Frontal cortex (tissue), 3 donors: ENCODE measurements at regions not wholly inside any gene's neighbourhood (a gene's known extent, or its start where the extent isn't known, plus 50 kb on each side); places are given as distances from the start of the nearest gene placed in this dataset.
"Not testable (repeated sequence)": the region's sequence is repeated elsewhere in the genome, so short reads cannot be mapped to it uniquely, and the experiment has no call there.

Experiments used
- DNase-seq, 2 donors: peaks; one replicate each; pipeline ENCODE4 v3.0.0; 2012; ENCODE audit warnings: low spot score in 2 of 2
- FAIRE-seq: peaks from 2 replicates; lab custom pipeline; 2012; peaks lifted over from hg19 to GRCh38; lab: Jason Lieb, UNC
- donor health status: control.
- donor health status: control.
- donor health status: control.

- no peak for FAIRE-seq
These were observed 173.7 kb downstream of the HNRNPD start for GRCh38 chr4:82200046-82200445.

GRCh38 chr4:82194329-82194728, 179.5 kb downstream of the HNRNPD start:
- FAIRE-seq (no peak), DNase-seq (no peak)

More at GRCh38 chr4:82200046-82200445, 173.7 kb downstream of the HNRNPD start:
- DNase-seq = no peak

- DNase-seq (no peak), FAIRE-seq (no peak)
These were observed 181.6 kb downstream of the HNRNPD start for GRCh38 chr4:82192017-82192673.

GRCh38 chr4:82181789-82182188, 192.0 kb downstream of the HNRNPD start:
- DNase-seq (no peak), FAIRE-seq (no peak)

GRCh38 chr4:82172186-82172585, 201.6 kb downstream of the HNRNPD start:
- DNase-seq (no peak), FAIRE-seq (no peak)

- FAIRE-seq = no peak
- no peak for DNase-seq
These were observed 202.1 kb downstream of the HNRNPD start for GRCh38 chr4:82171531-82172155.

DNA sequence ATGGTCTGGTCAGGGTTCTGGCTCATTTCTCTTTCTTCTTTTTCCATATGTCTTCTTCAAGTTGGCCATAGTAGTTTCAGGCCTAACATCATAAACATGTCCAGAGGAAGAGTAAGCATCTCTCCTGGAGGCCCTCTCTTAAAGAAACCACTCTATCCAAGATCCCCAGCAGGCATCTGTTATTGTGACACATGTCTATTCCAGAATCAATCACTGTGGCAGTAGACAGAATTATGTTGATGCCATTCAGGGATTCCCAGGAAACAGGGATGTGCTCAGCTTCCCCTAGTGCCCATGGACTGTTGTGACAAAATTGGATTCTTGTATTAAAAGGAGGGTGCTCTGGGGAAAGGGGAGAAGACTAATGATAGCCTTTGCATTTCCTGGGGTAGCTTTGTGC, 224.0 kb downstream of the HNRNPD start:
- no peak for FAIRE-seq
- DNase-seq = no peak

- FAIRE-seq (no peak), DNase-seq (no peak)
These were observed 227.9 kb downstream of the HNRNPD start for GRCh38 chr4:82145850-82146249.

- FAIRE-seq (no peak), DNase-seq (no peak)
These were observed 233.4 kb downstream of the HNRNPD start for GRCh38 chr4:82140422-82140821.

DNA sequence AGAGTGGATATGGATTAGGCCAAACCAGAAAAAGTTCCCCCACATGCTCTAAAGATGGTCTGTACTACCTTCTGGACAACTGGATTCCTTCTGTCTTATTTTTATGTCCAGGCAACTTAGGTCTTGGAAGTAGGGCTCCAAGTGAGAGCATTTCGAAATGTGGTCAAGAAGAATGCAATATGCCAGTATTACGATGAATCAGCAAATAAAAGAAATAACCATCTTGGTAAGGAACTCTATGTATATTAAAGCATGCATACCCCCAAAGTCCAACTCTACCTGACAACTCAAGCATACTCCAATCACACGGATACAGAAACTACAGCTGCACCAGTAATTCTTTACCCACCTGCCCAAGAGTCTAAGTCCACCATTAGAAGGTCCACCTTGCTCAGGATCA, 234.5 kb downstream of the HNRNPD start:
- FAIRE-seq (no peak), DNase-seq (no peak)

- FAIRE-seq = no peak
- no peak for DNase-seq
These were observed 235.4 kb downstream of the HNRNPD start for GRCh38 chr4:82138374-82138773.

DNA sequence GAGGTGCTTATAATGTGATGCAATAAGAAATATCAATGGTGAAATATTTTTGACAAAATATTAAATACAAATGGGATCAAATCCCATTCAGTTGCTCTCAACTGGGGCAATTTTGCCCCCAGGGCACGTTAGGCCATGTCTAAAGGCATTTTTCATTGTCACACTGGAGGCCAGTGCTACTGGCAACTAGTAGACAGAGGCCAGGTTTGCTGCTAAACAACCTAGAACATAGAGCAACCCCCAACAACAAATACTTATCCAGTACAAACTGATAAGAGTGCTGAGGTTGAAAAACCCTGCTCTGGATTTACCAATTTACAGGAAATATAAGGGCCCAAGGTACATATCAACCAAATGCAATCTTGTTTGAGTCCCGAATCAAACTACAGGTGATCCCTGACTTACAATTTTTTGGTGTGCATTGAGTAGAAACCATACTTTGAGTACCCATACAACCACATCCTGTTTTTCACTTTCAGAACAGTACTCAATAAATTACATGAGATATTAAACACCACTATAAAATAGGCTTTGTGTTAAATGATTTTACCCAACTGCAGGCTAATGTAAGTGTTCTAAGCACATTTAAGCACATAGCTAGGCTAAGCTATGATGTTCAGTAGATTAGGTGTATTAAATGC, 237.5 kb downstream of the HNRNPD start:
- FAIRE-seq = no peak
- no peak for DNase-seq

GRCh38 chr4:82128355-82128754, 245.4 kb downstream of the HNRNPD start:
- FAIRE-seq = no peak
- no peak for DNase-seq

- FAIRE-seq = no peak
- DNase-seq = no peak
These were observed 247.2 kb downstream of the HNRNPD start for GRCh38 chr4:82126512-82127040.

DNA sequence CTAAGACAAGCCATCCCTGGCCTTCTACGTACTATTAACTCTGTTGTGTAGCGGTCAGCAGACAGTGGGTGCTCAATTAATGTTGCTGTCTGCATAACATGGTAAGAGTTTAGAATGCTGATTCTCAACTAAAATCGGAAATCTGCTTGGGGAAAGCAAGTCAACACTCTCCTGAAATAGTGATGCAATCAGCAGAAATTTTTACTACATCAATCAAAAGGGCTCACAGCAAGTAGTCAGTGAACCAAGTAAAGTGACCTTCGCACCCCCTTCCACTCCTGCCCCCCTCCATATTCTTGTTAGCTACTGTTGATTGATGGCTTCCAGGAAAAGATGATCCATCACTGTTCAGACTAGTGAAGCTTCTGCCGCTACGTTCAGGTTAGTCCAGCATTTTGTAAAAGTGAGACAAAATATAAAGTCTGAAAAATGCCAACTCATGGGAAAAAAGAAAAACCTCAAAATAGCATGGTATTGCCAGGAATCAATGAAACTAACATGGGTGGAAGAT, 247.9 kb downstream of the HNRNPD start:
- DNase-seq = no peak
- no peak for FAIRE-seq

DNA sequence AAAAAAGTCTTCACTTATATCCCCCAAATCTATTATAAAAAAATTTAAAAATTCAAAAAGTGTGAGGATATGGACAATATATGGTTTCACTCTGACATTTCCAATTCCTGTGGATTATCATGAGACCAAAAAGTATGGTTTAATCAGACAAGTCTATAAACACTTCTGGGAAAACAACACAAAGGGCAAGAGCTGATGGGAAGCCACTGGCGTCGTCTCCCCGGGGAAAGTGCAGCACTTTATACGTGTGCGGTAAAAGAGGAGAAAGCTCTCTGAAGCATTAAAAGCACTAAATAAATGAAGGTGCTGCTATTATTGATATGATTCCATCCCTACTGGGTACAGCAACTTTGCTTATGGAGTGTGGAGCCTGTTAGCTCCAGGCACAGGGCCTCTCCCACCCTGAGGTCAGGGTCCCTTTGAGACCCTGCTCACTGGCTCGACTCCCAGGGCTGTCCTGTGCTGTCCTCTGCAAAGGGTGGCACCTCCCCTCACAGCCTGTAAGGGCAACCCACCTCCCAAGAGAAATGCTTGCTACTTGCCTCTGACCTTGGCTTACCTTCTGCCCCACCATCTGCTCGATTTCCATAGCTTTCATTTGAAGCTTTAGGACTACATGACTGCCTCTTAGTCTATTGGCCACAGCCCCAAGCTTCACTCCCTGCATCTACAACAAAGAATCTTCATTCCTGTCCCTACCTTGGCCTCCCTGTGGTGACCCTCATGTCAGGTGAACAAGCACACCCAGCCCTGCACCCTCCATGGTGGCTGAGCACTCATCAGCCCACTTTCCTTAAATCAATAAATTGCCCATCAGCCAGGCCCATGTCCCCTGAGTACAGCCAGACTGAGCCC, 248.6 kb downstream of the HNRNPD start:
- no peak for DNase-seq
- FAIRE-seq = no peak

DNA sequence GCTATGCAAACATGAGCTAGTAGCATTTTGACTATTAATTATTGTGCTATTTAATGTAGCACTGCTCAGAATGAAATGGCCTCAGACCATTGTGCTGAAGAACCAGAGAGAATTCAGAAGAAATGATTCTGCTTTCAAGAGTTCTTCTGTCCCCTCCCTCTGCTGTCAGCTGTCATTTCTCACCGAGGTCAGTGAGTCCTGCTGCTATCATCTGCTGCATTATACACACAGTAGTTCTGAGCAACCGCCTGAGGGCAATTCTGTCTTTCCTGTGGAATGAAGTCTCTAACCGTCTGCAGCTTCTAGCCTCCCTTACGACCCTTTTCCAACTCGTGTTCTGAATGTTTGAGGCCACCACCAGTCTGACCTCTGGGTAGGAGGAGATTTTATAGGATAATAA, 249.4 kb downstream of the HNRNPD start:
- no peak for DNase-seq

DNA sequence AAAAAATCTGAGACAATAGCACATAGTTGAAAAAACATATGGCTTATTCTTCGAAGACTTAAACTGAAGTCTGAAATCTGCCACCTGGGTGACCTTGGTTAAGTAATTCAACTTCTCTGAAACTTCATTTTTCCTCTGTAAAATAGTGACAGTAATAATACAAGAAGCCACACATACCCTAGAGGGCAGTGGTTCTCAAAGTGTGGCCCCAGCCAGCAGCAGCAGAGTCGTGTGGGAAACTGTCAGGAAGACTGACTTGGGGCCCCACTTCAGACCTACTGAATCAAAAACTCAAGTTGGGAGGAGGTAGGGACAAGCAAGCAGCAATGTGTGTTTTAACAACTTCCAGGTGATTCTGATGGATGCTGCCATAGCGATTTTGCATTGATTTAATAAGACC, 249.9 kb downstream of the HNRNPD start:
- no peak for FAIRE-seq

More for the DNA sequence above, 249.4 kb downstream of the HNRNPD start:
- FAIRE-seq = no peak

GRCh38 chr4:82115183-82115582, 258.6 kb downstream of the HNRNPD start:
- not testable (repeated sequence) for DNase-seq, FAIRE-seq

More for the DNA sequence above, 249.9 kb downstream of the HNRNPD start:
- no peak for DNase-seq

DNA sequence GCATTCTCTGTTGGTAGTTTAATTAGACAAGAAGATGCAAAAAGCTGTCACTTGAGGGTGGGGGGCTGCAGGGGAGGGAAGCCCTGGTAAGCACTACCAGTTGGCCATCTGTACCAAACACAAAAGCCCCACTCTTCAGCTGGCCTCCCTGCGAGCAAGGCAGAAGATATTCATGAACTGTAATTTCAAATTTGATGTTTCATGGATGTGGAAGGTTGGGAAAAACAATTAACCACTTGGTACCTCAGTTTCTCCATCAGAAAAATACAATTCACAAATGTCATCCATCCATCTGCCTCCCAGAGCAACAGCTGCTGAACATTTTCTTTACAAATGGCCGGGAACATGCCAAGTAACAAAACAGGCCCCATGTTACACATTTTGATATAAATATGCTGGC, 265.3 kb downstream of the HNRNPD start:
- no peak for FAIRE-seq
- DNase-seq = no peak
